Left hindlimb (tissue), 1 donor: ENCODE measurements at regions not wholly inside any gene's neighbourhood (a gene's known extent, or its start where the extent isn't known, plus 50 kb on each side); places are given as distances from the start of the nearest gene placed in this dataset.

Source experiments
- DNase-seq: peaks from one replicate; pipeline ENCODE4 v3.0.0-alpha.2; 2018

DNA sequence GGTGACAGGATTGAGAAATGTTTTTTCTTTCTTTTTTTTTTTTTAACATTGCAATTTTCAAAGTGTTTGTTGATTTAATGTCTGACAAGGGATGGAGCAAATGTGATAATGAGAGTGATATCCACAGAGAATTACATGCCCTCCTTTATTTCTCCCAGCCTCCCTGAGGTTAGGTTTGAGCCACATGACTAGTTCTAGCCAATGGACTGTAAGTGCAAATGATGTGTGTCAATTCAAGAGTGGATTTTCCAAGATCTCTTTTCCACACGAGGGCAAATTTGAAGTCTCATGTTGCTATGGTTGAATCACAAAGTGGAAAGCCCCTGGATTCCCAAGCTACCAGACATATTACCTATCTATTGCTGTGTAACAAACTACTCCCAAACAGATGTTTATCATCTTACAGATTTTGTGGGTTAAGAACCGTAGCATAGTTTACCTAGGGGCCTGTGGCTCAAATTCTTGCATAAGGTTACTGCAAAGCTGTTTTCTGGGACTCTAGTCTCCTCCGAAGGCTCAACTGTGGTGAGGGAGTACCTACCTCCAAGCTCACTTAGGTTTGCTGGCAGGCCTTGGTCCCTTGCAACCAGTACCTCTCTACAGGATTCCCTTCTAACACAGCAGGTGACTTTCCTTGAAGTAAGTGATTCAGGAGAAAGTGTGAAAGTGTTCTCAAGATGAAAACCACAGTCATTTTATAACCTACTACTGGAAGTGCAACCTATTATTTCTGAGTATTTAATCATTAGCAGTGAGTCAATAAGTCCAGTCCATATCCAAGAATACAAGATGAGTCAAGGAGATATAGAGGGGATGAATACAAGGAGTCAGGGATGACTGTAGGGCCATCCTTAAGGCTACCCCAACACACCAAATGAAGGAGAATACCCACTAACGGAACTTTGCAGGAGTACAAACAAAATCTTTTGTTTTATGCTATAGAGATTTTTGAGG, 533.6 kb downstream of the PTPRC start:
- no peak for DNase-seq

- DNase-seq = no peak
These were observed 534.5 kb downstream of the PTPRC start for GRCh38 chr1:199173356-199173755.

DNA sequence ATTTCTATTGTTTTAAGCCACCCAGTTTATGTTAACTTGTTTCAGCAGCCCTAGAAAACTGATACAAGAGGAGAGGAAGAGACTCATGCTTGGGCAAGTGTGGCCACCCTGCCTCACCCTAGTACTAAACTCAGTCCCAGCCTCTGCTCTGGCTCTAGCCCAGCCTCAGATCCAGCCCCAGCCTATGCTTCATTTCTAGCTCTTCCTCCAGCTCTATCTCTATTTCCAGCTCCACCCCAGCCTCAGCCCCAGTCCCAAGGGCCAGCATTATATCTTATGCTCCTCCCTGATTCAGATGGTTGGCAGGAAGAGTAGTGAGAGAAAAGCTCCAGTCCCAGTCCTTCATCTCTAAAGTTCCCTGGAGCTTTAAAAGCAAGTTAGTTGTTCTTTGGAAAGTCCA, 535.5 kb downstream of the PTPRC start:
- DNase-seq = no peak

DNA sequence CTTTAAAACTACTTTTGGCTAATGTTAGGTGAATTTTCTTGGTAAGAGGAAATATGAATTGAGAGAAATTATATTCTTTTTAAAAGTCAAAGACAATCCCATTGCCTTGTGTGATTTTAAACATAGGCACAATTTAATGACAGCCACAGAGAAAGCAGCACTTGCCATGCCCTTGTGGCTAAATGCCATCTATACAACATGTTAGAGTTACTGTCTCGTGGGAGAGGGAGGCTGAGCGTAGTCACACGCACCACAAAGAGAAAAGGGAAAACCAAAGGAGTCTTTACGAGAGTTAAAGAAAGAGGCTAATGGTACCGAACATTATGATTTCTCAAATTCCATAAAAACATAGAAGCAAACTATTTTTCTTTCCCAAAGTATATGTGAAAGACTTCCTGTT, 537.9 kb downstream of the PTPRC start:
- DNase-seq = no peak

- DNase-seq = no peak
These were observed 538.4 kb downstream of the PTPRC start for GRCh38 chr1:199177241-199177640.

DNA sequence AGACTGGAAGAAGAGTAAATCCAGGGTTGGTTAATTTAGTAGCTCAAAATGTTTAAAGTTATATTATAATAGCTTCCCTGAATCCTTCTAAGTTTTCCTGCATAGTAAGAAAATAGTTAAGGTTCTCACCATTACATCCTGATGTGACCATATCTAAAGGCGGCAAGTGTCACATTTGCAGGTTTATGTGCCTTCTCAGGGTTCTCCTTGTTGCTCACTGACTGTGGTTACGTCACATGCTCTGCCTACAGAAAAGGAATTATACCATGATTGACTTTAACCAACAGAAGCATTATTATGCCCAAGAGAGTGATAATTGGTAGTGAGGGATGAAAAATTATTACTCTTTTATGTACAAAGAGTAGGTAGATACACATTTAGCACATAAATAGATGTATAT, 539.8 kb downstream of the PTPRC start:
- no peak for DNase-seq

GRCh38 chr1:199182186-199182843, 543.5 kb downstream of the PTPRC start:
- DNase-seq = no peak

DNA sequence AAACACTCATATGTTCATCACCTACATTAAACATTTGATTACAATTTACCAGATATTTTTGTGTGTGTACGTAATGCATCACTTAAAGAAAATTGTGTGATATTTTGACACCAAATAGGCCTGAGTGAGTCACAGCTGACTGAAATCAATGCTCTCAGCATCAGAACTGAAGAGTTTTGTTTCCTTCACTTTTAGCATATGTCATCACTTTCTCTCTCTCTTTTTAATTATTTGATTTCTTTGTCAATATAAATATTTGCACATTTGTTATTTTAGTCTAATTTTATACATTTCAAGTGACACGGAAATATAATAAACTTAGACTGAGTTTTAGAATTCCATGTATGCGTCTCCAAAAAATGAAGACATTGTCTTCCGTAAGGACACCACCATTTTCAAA, 545.3 kb downstream of the PTPRC start:
- DNase-seq = no peak

GRCh38 chr1:199194862-199195261, 556.0 kb downstream of the PTPRC start:
- DNase-seq = no peak

DNA sequence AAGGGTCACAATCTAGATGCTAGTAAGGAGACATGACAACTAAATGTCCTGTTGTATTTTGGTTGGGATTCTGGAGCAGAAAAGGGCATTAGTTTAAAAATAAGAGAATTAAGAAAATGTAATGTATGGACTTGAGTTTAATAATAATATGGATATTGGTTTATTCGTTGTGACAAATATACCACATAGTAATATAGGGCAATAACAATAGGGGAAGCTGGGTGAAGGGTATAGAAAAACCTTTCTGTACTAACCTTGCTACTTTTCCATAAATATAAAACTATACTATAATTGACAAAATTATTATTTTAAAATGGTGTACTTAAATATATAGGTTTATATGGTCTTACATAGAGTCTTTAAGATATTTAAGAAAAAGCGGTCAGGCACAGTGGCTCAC, 558.9 kb downstream of the PTPRC start:
- no peak for DNase-seq

GRCh38 chr1:199202331-199202730, 563.5 kb downstream of the PTPRC start:
- DNase-seq = no peak

DNA sequence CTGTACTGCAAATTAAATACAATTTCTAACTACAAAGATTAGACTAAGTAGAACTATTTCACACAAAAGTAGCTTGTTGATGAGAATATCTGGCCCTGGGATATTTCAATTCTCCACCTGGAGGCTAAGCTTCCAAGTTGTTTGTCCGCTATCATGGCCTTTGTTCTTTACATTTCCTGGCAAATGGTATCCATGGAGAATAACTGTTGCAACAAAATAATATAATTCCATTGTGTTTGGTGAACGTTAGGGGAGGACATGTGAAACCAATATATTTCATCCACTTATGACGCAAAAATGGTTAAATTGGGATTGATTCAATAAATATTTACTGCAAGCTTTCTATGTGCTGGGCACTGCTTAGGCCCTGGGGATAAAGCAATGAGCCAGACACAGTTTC, 565.4 kb downstream of the PTPRC start:
- DNase-seq = no peak

DNA sequence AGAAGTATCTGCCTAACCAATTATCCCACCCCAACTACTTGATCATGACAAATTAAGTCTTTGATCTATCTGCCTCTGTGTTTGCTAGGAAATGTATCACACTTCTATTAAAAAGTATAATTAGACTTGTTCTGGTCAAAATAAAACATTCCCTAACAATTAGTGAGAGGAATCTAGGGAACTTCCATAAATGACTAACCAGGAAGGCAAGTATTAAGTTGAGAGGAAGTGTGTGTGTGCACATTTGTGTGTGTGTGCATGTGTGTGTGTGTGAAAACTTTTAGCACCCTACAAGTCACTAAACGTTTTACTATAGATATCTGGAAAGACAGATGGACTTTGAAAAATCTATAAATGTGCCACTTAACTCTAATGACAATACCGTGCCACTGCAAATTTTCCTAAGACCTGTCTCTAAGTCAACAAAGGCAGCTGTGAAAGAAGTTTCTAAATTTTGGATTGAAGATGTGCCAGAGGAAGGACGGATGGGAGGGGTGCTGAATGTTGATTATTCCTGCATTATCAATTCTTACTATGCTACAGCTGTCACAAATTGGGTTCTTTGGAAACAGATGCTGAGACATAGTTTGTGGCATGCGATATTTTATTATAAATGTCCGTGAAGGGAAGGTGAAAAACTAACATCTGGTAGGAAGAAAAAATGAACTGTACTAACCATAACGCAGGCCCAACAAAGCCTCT, 567.1 kb downstream of the PTPRC start:
- DNase-seq = no peak

GRCh38 chr1:199208847-199209246, 570.0 kb downstream of the PTPRC start:
- no peak for DNase-seq

- no peak for DNase-seq
These were observed 579.2 kb downstream of the PTPRC start for GRCh38 chr1:199218065-199218464.

DNA sequence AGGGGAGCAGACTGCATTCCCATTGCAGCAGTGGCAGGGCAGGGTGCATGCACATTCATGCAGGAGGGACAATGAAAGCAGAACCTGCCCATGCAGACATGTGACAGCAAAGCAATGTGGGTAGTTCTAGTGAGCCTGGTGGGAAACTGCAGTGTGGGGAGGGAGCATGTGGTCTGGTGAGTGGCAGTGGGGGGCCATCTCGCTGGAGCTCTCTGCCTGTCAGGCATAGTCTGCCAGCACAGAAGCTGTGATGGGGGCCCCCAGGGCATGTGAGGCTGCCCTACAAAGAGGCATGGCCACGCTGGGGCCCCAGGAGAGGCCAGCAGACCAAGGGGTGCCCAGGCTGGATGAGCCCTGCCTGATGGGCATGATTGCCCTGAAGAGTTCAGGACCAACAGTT, 579.7 kb downstream of the PTPRC start:
- no peak for DNase-seq

DNA sequence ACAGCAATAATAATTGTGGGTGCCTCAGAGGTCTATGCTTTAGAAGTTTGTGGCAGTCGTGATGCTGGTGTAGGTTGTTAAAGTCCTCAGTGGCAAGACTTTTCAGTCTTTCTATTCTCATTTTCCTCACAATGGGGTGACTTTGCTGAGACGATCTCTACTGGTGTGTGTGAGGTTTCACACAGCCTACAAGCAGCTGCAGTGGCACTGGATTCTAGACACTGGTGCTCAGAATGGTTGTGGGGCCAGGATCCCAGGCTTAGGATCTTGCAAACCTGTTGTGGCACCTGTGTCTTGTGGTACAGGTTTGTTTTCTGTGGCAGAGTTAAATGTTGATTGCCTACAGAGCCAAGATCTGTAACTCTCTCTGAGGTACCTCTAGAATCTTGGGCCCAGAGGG, 581.2 kb downstream of the PTPRC start:
- DNase-seq = no peak

DNA sequence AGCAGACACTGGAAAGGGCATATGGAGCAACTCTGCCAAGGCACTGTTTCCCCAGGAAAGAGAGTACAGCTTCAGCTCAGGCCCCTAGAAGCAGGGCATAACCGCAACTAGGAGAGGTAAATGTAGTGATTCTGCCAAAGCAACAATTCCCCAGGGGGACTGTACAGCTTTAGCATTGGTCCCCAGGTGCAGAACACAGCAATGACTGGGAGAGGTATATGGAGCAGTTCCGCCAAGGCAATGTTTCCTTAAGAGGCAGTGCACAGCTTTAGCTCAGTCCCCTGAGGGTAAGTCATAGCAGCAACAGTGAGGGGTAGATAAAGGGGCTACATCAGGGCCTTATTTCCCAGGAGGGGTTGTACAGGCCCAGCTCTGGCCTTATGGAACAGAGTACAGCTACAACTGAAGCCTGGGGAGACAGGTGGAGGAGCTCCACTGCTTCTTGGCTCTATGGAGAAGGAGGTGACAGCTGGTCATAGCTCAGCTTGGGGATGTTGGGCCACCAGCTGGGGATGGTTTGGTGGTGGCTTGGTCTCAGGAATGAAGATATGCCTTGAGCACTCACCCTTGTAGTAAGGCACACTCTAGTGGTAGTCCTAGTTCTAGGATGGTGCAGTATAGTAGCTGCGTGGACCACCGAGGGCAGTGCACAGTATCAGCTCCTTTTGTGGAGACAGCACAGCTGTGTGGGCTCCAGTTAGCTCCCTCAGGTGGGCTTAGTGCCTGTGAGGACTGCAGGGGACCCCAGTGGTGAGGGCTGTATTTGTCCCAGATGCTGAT, 582.7 kb downstream of the PTPRC start:
- DNase-seq = no peak

DNA sequence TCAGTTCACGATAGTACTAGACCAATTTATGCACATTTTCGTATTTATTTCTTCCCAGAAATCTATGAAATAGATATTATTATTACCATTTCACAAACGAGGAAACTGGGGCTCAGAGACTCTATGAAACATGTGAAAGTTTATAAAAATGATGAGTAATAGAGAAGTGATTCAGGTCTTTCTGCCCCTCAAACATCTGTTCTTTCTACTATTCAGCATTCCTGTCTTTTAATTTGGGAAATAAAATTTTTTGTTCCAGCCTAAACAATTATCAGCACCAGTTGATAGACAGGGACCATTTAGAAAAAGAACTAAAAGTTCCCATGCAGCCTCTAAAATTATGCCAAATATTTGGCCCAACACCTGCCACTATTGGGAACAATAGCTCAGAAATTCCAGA, 585.1 kb downstream of the PTPRC start:
- no peak for DNase-seq

GRCh38 chr1:199226163-199226562, 587.3 kb downstream of the PTPRC start:
- no peak for DNase-seq

GRCh38 chr1:199242147-199242546, 603.3 kb downstream of the PTPRC start:
- DNase-seq = no peak

DNA sequence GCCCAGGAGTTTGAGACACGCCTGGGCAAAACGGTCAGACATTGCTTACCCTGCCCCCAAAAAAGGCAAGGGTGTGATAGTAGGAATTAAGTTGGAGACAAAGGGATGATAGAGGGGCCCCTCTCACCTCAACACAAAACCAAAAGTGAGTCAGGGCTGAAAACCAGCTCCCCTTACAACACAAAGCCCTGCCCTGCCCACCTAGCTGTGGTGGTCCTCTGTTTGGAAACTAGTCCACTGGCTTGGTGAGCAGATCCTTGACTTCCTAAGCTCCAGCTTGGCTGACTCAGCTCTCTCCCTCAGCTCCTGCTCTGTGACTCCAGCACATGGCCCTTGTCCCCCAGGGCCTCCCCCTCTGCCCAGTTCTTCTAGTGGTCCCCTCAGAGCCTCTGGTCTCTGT, 603.8 kb downstream of the PTPRC start:
- DNase-seq = no peak
